MM.1S (cell line): ENCODE measurements at regions not wholly inside any gene's neighbourhood (a gene's known extent, or its start where the extent isn't known, plus 50 kb on each side); places are given as distances from the start of the nearest gene placed in this dataset.

ENCODE experiments used
- CTCF ChIP-seq: fragments of 300-600 bp; sonication (generic); IDR thresholded peaks from 2 replicates; pipeline ENCODE4 v1.5.1; 2016; ENCODE audit warnings: antibody characterized with exemption, low read length, mixed read lengths
- EZH2 ChIP-seq: fragments of 300-600 bp; sonication (generic); optimal IDR thresholded peaks from 2 replicates; pipeline ENCODE3; 2017; ENCODE audit warnings: low read depth, mild to moderate bottlenecking, antibody characterized with exemption, low read length, mixed read lengths
- EZH2phosphoT487 ChIP-seq: fragments of 300-600 bp; sonication (generic); IDR thresholded peaks from 2 replicates; pipeline ENCODE4 v1.6.1; 2018; ENCODE audit warnings: antibody characterized with exemption, low read length

- TF ChIP-seq CTCF (no peak), EZH2phosphoT487 (no peak), EZH2 (no peak)
These were observed 244.8 kb downstream of the MYCN start for GRCh38 chr2:16184945-16185660.
